Glomerular endothelial cell (primary cell): ENCODE measurements at regions not wholly inside any gene's neighbourhood (a gene's known extent, or its start where the extent isn't known, plus 50 kb on each side); places are given as distances from the start of the nearest gene placed in this dataset.

Source experiments
- DNase-seq: peaks from one replicate; pipeline ENCODE4 v3.0.0-alpha.2; 2011; ENCODE audit warnings: low read depth, low spot score; ENCODE audit errors: extremely low read depth

DNA sequence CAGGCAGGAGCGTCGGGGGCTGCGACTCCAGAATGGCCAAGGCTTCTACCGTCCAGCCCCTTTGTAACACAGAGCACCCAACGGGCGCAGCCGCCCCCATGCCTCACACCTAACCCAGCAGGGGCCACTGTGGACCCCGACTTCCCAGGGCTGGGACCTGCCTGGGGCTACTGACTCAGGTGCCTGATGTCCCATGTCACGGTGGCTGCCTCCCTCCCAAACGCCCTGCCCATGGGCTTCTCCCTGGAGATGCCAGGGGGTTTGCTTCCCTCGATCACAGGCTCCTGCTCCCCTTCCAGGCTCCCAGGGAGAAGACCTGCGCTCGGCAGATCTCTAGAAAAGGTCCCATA lies 84.0 kb downstream of the MYEOV start:
- DNase-seq: no peak

DNA sequence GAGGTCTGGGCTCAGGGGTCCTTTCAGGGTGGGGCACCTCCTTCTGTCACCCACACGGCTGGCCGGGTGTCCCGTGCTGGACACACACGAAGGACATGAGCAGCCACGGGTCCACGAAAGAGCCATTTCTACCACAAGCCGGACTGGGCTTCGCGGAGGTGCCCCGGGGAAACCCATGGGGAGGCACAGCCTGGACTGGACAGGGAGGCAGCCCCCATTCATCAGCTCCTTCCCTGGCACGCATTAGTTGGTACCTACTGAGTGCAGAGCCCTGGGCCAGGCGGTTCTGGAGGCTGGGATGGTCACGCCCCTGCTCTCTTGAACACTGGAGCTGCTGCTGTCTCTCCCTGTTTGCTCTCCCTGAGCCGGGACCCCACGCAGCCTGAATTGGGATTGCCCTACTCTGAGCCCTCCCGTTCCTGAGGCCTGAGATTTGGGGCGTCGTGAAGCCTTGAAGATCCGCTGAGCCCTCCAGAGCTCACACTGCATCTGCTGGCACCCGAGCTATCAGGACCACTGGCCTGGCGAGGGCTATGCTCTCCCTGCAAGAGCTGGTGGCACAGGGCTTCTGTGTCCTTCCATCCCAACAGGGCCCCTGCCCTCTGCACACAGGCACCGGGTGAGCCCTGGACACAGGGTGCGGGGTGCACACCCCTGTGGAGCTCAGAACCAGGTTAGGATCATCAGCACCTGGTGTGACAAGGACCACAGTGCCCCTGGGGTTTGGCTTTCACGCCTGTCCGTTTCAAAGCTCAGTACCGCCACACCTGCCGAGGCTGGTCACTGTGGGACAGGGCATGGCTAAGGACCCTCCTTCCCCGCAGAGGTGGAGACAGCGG lies 84.6 kb downstream of the MYEOV start:
- no peak for DNase-seq

GRCh38 chr11:69380451-69380901 lies 86.5 kb downstream of the MYEOV start:
- no peak for DNase-seq

DNA sequence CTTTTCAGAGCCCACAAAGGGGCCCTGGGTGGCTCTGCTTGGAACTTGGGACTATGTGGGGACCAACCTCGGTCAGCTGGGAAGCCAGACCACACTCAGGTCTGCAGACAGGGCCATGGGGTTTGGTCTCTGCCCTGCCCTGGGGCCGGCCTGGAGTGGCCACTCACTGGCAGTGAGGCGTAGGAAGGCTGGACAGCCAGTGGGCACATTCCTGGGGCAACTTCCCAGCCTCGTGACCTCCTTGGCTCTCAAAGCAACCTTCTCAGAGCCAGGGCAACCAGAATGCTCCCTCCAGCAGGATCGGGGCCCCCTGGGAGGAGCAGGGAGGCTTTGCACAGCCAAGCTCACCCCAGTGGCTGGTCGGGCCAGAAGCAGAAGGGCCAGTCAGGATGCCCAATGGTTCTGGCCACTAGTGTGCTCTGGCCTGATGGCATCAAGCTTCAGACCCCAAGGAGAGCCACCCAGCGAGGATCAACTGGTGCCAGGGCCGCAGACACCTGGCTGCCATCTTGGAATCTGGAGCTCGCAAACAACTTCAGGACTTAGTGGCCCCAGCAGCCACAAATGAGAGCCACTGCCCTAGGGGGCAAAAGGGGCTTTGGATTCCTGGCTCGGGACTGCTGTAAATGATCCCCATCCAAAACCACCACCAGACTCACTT lies 87.1 kb downstream of the MYEOV start:
- no peak for DNase-seq

DNA sequence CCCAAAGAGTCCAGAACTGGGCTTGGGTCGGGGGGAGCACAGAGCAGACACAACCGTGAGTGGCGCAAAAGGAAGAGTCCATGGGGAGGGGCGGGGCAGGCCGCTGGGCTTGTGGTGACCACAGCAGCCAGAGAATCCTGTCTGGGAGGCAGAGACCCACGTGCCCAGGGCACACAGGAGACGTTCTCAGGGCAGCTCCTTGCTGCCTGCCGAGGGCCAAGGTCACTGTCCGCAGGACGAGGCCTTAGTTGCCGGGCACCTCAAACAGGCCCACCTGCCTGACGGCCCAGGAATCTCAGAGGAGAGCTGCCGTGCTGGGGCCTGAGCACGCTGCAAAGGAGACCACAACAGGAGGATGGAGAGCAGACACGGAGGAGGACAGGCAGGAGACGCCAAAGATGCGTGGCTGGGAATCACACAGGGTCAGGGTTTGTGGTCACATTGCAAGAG lies 87.8 kb downstream of the MYEOV start:
- DNase-seq: no peak

- no peak for DNase-seq
These were observed 88.5 kb downstream of the MYEOV start for GRCh38 chr11:69382131-69383128.

DNA sequence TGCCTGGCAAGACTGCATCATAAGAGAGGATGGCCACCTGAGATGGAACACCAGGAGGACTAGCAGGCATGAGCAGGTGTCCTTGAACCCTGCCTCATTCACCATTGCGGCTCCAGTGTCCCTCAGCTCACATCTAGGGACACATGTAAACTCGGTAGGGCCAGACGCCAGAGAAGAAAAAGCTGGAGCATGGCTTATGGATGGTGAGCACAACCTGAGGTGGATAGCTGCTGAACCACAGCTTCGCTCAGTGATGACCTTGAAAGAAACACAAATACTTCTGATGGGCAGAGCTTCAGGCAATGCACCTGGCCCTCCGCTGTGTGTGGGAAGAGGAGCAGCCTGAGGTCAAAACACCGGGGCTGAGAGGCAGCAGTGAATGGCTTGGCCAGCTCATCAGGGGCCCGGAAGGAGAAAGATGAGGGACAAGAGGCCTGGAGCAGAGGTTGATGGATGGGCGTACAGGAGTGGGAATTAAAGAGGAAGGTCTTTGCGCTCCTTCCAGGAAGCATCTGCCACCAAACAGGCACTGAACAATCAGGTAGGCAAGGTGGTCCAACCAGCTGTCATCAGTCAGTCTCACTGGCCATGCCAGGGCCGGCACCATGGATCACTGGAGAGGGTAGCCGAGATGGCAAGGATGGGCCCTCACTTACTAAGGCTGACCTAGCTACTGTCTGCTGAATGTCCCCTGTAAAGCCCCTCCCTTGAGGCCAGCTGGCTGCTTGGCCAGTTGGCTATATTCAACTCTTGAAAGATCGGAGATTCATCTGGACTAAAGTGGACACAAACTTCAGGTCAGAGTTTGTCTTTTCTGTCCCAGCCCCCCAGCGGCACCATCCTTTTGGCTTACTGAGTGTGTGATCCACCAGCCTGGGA lies 89.7 kb downstream of the MYEOV start:
- DNase-seq: no peak

- DNase-seq: no peak
These were observed 90.5 kb downstream of the MYEOV start for GRCh38 chr11:69384251-69385143.

- DNase-seq: no peak
These were observed 91.3 kb downstream of the MYEOV start for GRCh38 chr11:69385144-69385820.

GRCh38 chr11:69385832-69386427 lies 92.0 kb downstream of the MYEOV start:
- no peak for DNase-seq

DNA sequence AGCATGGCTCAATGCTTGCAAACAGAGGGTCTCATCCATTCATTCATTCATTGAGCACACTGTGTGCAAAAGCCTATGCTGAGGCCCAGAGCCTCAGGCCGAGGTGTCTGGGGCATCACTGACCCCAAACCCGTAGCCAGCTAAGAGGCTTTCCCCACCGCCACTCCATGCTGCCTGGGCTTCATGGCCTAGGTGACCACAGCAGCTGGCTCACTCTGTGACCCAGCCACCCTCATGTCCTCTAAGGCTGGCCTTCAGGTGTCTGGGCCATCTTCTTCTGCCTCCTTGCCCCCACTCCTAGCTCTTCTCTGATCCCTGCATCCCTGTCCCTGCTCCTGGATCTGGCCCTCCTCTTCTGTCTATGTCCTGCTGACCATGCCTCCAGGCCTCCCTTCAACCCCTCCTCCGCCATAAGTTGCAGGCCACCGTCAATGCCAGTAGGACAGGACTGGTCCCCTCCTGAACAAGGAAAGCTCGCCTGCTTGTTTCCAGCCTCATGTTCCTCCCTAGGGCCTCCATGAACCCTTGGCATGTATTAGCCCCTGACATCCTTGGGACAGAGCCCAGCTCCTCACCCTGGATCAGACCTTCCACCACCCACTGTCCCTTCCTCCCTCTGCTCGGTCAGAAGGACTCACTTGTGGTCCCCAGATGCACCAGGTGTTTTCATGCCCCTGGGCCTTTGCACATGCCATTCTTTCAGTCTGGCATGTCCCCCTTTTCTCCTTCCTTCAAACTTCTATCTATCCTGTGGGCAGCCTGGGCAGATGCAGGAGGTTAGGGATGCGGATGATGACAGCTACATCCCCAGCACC lies 92.8 kb downstream of the MYEOV start:
- DNase-seq: no peak

DNA sequence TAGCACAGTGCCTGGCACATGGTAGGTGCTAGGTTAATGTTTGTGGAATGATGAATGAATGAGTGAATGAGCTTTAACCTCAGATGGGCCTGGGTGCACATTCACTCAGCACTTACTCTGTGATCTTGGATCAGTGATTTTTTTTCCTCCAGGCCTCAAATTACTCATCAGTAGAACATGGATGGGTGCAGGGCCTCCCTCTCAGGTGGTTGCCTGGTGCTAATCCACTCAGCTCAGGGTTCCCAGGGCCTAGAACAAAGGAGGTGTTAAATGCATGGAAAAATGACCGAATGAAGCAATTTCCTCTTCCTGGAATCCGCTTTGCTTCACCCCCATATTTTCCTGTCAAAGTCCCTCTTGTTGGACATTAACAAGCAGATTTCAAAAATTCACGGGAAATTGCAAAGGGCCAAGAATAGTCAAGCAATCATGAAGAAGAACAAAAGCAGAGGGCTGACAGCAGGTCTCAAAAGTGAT lies 93.5 kb downstream of the MYEOV start:
- no peak for DNase-seq

- no peak for DNase-seq
These were observed 93.3 kb upstream of the LINC01488 start for GRCh38 chr11:69388210-69388609.

DNA sequence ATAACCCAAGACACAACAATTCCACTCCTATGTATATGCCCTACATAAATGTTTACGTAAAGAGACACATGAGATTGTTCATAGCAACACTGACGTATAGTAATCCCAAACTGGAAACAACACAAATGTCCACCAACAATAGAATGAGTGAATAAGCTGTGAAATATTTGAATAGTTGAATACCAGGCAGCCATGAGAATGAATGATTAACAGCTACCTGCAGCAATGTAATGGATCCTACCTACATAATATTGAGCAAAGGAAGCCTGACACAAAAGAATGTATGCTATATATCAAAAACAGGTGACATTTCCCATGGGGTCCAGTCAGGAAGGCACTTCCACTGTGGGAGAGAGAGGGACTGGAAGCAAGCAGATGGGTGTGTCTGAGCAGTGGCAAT lies 92.8 kb upstream of the LINC01488 start:
- no peak for DNase-seq

- no peak for DNase-seq
These were observed 90.9 kb upstream of the LINC01488 start for GRCh38 chr11:69390561-69390960.

DNA sequence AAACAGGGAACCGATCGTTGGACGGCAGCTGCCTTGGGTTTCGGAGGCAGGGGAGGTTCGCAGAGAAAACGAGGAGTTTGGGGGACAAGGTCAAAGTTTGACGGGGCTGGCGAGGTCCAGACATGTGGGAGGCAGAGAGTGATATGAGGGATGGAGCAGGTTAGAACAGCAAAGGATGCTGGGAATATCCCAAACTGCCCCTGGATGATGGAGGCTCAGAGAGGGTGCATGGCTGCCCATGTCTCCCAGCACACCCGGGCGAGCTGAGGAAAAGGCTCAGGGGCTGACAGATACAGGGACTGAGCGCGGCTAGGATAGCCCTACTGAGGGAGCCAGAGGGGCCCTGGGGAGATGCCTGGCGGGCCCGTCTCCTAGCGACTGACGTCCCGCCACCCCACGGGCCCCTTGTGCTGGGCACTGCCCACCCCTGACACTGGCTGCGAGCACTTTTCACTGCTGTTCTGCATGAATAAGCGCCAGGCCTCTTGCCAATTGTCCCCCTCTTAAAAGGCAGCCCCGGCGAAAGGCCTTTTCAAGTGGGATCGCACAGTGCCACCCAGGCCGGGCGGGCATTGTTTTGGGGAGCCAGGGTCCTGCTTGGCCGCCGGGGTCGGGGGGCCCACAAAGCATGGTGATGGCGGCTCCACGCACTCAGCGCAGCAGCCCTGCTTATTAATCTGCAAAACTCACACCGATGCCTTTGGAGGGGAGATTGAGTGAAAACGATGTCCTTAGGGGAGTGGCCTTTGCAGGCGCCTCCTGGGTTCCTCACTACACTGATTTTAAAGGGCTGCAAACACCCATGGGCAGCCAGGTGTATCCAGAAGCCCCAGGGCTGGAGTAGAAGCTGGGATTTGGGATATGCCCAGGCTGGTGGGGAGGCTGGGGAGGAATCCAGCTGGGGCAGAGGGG lies 90.0 kb upstream of the LINC01488 start:
- DNase-seq: no peak
